ENCODE measurements at regions not wholly inside any gene's neighbourhood (a gene's known extent, or its start where the extent isn't known, plus 50 kb on each side); places are given as distances from the start of the nearest gene placed in this dataset.

- TF ChIP-seq POLR2A (IDR thresholded peaks at IDR 0.05; ENCODE audit: low read length) (no peak), SMC3 (IDR thresholded peaks at IDR 0.05) (no peak), CTCF (IDR thresholded peaks at IDR 0.05) (no peak), MAX (IDR thresholded peaks at IDR 0.05) (no peak), E2F6 (IDR thresholded peaks at IDR 0.05; ENCODE audit: borderline replicate concordance, low read depth) (no peak), USF2 (IDR thresholded peaks at IDR 0.05) (no peak), JUN (IDR thresholded peaks at IDR 0.05) (no peak)
These were observed 64.7 kb upstream of the GATA2 start for GRCh38 chr3:128557531-128558280.
